CD14-positive monocyte (primary cell): ENCODE measurements at regions not wholly inside any gene's neighbourhood (a gene's known extent, or its start where the extent isn't known, plus 50 kb on each side); places are given as distances from the start of the nearest gene placed in this dataset.

ENCODE experiments used
- DNase-seq, 3 donors: peaks; one replicate each; pipeline ENCODE4 v3.0.0-alpha.2; 2011 to 2022
- H2AFZ ChIP-seq: 2 replicates; pipeline ENCODE4 v1.6.0; 2012; ENCODE audit warnings: mild to moderate bottlenecking, low read depth, low read length, inconsistent platforms; ENCODE audit not compliant: insufficient read depth, poor library complexity, severe bottlenecking
- H3K27ac ChIP-seq, 2 donors: 1 replicate in 1 of 2; 2 replicates in 1 of 2; pipeline ENCODE4 v1.5.1; 2012 to 2013; ENCODE audit warnings: low read length in 2 of 2, control low read depth in 1 of 2, inconsistent platforms in 1 of 2, low read depth in 1 of 2, mild to moderate bottlenecking in 1 of 2
- H3K27me3 ChIP-seq, 2 donors: one replicate each; pipeline versions ENCODE4 v1.6.0 to v1.6.1; 2011 to 2013; ENCODE audit warnings: low read length in 2 of 2; ENCODE audit not compliant: control insufficient read depth in 2 of 2, insufficient read depth in 2 of 2
- H3K36me3 ChIP-seq, 2 donors: replicated peaks in 1 of 2; 1 replicate in 1 of 2; 2 replicates in 1 of 2; pipeline versions ENCODE4 v1.5.1 to v1.6.1; 2012 to 2013; ENCODE audit warnings: low read length in 2 of 2, control low read depth in 1 of 2, inconsistent platforms in 1 of 2, mild to moderate bottlenecking in 1 of 2; ENCODE audit not compliant: insufficient read depth in 2 of 2, control insufficient read depth in 1 of 2
- H3K4me1 ChIP-seq, 2 donors: 1 replicate in 1 of 2; 2 replicates in 1 of 2; pipeline versions ENCODE4 v1.5.1 to v1.6.1; 2012 to 2013; ENCODE audit warnings: low read length in 2 of 2, control low read depth in 1 of 2, inconsistent platforms in 1 of 2, mild to moderate bottlenecking in 1 of 2, moderate library complexity in 1 of 2; ENCODE audit not compliant: insufficient read depth in 2 of 2, control insufficient read depth in 1 of 2
- H3K4me2 ChIP-seq: replicated peaks from 2 replicates; pipeline ENCODE3; 2012; ENCODE audit warnings: low read length, moderate library complexity, mild to moderate bottlenecking; ENCODE audit not compliant: poor library complexity, severe bottlenecking; ENCODE audit errors: extremely low read depth
- H3K4me3 ChIP-seq, 3 experiments: fragments of 200-600 bp in 1 of 3; sonication (generic) in 1 of 3; replicated peaks in 1 of 3; 1 replicate in 2 of 3; 2 replicates in 1 of 3; pipeline ENCODE4 v1.5.1; 2011 to 2013; ENCODE audit warnings: low read length in 3 of 3, mild to moderate bottlenecking in 3 of 3, control low read depth in 2 of 3, low read depth in 2 of 3, inconsistent platforms in 1 of 3, moderate library complexity in 1 of 3
- H3K79me2 ChIP-seq: 2 replicates; pipeline ENCODE4 v1.6.0; 2012; ENCODE audit warnings: mild to moderate bottlenecking, control low read depth, inconsistent platforms, low read length, moderate library complexity; ENCODE audit not compliant: insufficient read depth
- H3K9ac ChIP-seq: 2 replicates; pipeline ENCODE4 v1.6.0; 2017; ENCODE audit warnings: low read length, mild to moderate bottlenecking; ENCODE audit not compliant: insufficient read depth, poor library complexity, severe bottlenecking
- H3K9me3 ChIP-seq, 2 donors: replicated peaks in 1 of 2; 1 replicate in 1 of 2; 2 replicates in 1 of 2; pipeline versions ENCODE4 v1.5.1 to v1.6.1; 2012 to 2013; ENCODE audit warnings: low read length in 2 of 2, control low read depth in 1 of 2; ENCODE audit not compliant: control insufficient read depth in 1 of 2, insufficient read depth in 1 of 2
- H4K20me1 ChIP-seq: 2 replicates; pipeline ENCODE4 v1.6.0; 2012; ENCODE audit warnings: mild to moderate bottlenecking, low read length, control low read depth, moderate library complexity; ENCODE audit not compliant: insufficient read depth
- H3K27ac Mint-ChIP-seq, 7 donors: one replicate each; pipeline ENCODE4 v1.8.0; 2020; ENCODE audit warnings: mild to moderate bottlenecking in 7 of 7, mixed read lengths in 7 of 7, moderate library complexity in 6 of 7, inconsistent platforms in 2 of 7
- H3K27me3 Mint-ChIP-seq, 3 donors: one replicate each; pipeline ENCODE4 v1.8.0; 2021 to 2022; ENCODE audit warnings: low read depth in 3 of 3, mild to moderate bottlenecking in 3 of 3, mixed read lengths in 3 of 3, moderate library complexity in 3 of 3, inconsistent platforms in 1 of 3
- H3K36me3 Mint-ChIP-seq, 2 donors: one replicate each; pipeline ENCODE4 v1.8.0; 2020; ENCODE audit warnings: mixed read lengths in 2 of 2, inconsistent platforms in 1 of 2, mild to moderate bottlenecking in 1 of 2
- H3K4me1 Mint-ChIP-seq: one replicate; pipeline ENCODE4 v1.8.0; 2020; ENCODE audit warnings: mild to moderate bottlenecking, mixed read lengths
- H3K4me3 Mint-ChIP-seq, 2 donors: one replicate each; pipeline ENCODE4 v1.8.0; 2020; ENCODE audit warnings: mild to moderate bottlenecking in 2 of 2, mixed read lengths in 2 of 2, moderate library complexity in 1 of 2
- H3K9me3 Mint-ChIP-seq, 7 donors: one replicate each; pipeline ENCODE4 v1.8.0; 2020 to 2022; ENCODE audit warnings: mixed read lengths in 7 of 7, mild to moderate bottlenecking in 6 of 7, moderate library complexity in 6 of 7, inconsistent platforms in 2 of 7
- CTCF ChIP-seq: fragments of 200-600 bp; IDR thresholded peaks from one replicate; pipeline ENCODE4 v1.8.0; 2022; ENCODE audit warnings: antibody characterized with exemption, mild to moderate bottlenecking
- WGBS: methylation state at CpG from one replicate; pipeline ENCODE4 v1.1.5; 2013; ENCODE audit warnings: missing lambda C conversion rate; ENCODE audit not compliant: insufficient coverage; 5-methylcytosine and 5-hydroxymethylcytosine counted together
- intact Hi-C, 2 donors: fragments of 100-400 bp; cut with micrococcal nuclease; formaldehyde crosslinking; loops; one replicate each; pipeline versions ENCODE4 v1.15.0 to v1.15.1; 2023

DNA sequence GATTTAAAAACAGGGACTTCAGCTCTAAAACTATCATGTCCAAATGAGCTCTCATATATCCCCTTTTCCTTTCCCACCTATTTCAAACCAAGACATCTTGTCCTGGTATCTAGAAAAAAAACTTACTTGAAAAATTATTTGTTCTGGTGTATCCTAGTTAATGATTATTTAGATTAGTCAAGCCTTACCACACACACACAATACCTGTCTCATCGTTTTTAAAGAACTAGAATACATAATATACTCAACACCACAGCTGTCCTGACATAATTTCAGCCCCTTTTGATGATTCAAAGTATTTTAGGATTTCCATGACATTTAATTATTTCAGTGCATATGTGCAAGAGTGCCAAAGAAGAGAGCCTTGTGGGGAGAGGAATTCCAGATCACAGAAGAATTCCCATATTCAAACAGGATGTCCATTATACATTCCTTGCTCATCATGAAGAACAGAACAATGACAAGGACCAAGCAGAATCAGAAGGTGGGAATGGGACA is 233.7 kb downstream of the SMARCA2 start:
- H3K4me1 ChIP-seq, result peaks cover 5 to 9% of the 10 kb centered on the region in 2 donors
- no CpG with 5 or more reads among the region's 1 CpG for WGBS
- intact Hi-C loops, result loop anchor here in 1 of 2 donors (10.0 kb wide), 1 partner anchor 94 kb away; no protein-coding TSS in a partner anchor
- Mint-ChIP-seq H3K27ac (no peak overlapping the region), H3K4me3 (no peak overlapping the region), H3K9me3 (peaks cover 0 to 3% (median 1%) of the 10 kb centered on the region in 7 donors), H3K27me3 (peaks cover 0 to 4% (median 2%) of the 10 kb centered on the region in 3 donors), H3K4me1 (peaks cover 12% of the 10 kb centered on the region), H3K36me3 (no peaks in the 10 kb centered on the region)
- TF ChIP-seq CTCF, result no peak
- H3K79me2 ChIP-seq, result no peaks in the 10 kb centered on the region
- no peaks in the 10 kb centered on the region for H3K9me3 ChIP-seq
- DNase-seq, result no peak
- H3K4me2 ChIP-seq, result no peak overlapping the region
- no peak overlapping the region for H2AFZ ChIP-seq
- H3K4me3 ChIP-seq, result no peak overlapping the region
- H3K9ac ChIP-seq, result no peak overlapping the region
- H3K27ac ChIP-seq, result no peak overlapping the region
- no peaks in the 10 kb centered on the region for H3K27me3 ChIP-seq
- no peaks in the 10 kb centered on the region for H3K36me3 ChIP-seq
- no peaks in the 10 kb centered on the region for H4K20me1 ChIP-seq

GRCh38 chr9:2253636-2254580 is 238.8 kb downstream of the SMARCA2 start:
- no peak overlapping the region for H3K4me2 ChIP-seq
- Mint-ChIP-seq H3K4me3 (no peak overlapping the region), H3K4me1 (no peaks in the 10 kb centered on the region), H3K27ac (no peak overlapping the region), H3K27me3 (peaks cover 1 to 4% (median 2%) of the 10 kb centered on the region in 3 donors), H3K9me3 (peaks cover 0 to 3% (median 0%) of the 10 kb centered on the region in 7 donors), H3K36me3 (no peaks in the 10 kb centered on the region)
- H3K4me3 ChIP-seq, result no peak overlapping the region
- no peak for DNase-seq
- no peaks in the 10 kb centered on the region for H3K79me2 ChIP-seq
- no peak overlapping the region for H3K27ac ChIP-seq
- no peak overlapping the region for H3K9ac ChIP-seq
- H4K20me1 ChIP-seq, result no peaks in the 10 kb centered on the region
- no peaks in the 10 kb centered on the region for H3K4me1 ChIP-seq
- WGBS, result no CpG with 5 or more reads among the region's 8 CpGs
- no peaks in the 10 kb centered on the region for H3K27me3 ChIP-seq
- no peak for TF ChIP-seq CTCF
- H2AFZ ChIP-seq, result no peak overlapping the region
- no peaks in the 10 kb centered on the region for H3K9me3 ChIP-seq
- no peaks in the 10 kb centered on the region for H3K36me3 ChIP-seq
- intact Hi-C loops, result no loop called here
